ENCODE measurements at regions not wholly inside any gene's neighbourhood (a gene's known extent, or its start where the extent isn't known, plus 50 kb on each side); places are given as distances from the start of the nearest gene placed in this dataset.

DNA sequence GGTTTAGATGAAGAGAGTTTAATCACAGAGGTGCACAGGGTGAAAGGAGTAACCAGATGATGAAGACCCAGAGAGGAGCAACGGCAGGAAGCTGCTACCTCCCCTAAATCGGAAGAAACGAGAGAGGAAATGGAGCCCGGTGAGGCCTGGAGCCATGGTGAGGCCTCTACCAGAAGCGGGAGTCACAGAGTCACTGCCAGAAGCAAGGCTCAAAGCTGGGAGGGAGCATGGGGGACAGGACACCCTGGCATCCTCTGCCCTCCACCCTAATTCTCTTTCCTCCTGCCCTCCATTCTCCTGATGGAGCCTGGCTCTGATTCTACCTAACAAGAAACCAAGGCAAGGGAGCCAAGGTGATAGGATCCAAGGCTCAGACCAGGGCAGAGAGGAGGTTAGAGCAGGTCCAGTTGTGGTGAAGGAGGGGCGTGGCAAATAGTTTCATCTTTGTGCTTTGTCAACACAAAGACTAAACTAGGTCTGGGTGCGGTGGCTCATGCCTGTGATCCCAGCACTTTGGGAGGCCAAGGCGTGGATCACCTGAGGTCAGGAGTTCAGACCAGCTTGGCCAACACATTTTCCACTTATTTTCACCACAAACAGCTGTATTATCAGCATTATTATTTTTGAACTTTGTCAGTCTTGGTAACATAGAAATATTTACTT, 134.4 kb upstream of the RAI14 start:
- Mint-ChIP-seq H3K27me3 (ENCODE audit: low read depth) (peaks cover 3% of the 10 kb centered on the region), H3K36me3 (ENCODE audit: low read depth) (no peaks in the 10 kb centered on the region), H3K4me1 (ENCODE audit: low read depth) (no peaks in the 10 kb centered on the region), H3K9me3 (no peaks in the 10 kb centered on the region), H3K27ac (no peak overlapping the region), H3K4me3 (no peak overlapping the region)

DNA sequence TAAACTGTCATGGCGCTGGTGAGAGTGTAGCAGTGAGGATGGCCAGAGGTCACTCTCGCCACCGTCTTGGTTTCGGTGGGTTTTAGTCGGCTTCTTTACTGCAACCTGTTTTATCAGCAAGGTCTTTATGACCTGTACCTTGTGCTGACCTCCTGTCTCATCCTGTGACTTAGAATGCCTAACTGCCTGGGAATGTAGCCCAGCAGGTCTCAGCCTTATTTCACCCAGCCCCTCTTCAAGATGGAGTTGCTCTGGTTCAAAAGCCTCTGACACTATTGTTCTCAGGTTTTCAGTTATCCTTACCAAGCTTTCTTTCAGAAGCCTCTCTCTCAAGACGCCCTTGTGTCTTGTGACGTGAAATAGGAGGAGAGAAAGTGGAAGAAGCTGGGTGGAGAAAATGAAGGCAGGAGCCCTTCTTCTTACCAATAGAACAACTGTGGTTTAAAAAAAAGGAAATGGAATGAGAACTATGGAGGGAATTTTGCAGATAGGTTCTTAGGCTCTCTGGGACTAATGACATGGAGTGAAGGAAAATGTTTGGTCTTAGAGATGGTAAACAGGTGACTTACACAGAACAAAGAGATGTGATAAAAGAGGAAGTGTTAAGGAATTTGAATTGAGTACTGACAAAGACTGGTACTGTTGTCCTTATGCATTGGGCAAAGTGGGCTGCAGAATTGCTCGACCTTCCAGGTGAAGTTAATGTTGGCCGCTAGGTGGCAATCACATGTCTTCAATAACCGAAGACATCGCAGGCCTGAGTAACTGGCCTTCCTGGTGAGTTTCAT, 133.3 kb upstream of the RAI14 start:
- H3K27me3 Mint-ChIP-seq (ENCODE audit: low read depth) = peaks cover 3% of the 10 kb centered on the region
- no peaks in the 10 kb centered on the region for H3K4me1 Mint-ChIP-seq (ENCODE audit: low read depth)
- no peak overlapping the region for H3K27ac Mint-ChIP-seq
- H3K9me3 Mint-ChIP-seq = no peaks in the 10 kb centered on the region
- H3K36me3 Mint-ChIP-seq (ENCODE audit: low read depth) = no peaks in the 10 kb centered on the region
- no peak overlapping the region for H3K4me3 Mint-ChIP-seq

DNA sequence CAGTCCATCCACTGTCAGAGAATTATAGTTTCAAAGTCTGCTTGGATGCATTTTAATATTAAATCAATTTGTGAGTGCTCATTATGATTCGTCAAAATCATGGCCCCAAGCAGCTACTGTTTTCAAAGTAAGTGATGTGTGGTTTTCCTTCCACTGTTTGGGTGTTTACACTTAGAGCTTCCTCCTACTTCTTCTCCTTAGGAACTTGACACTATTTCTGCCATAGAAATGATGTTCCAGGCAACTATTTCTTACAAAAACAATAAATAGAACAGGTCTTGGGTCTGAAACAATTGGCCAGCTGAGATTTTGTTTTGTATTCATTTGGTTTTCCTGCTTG, 132.8 kb upstream of the RAI14 start:
- Mint-ChIP-seq H3K4me3 (no peak overlapping the region), H3K9me3 (no peaks in the 10 kb centered on the region), H3K27ac (no peak overlapping the region)

DNA sequence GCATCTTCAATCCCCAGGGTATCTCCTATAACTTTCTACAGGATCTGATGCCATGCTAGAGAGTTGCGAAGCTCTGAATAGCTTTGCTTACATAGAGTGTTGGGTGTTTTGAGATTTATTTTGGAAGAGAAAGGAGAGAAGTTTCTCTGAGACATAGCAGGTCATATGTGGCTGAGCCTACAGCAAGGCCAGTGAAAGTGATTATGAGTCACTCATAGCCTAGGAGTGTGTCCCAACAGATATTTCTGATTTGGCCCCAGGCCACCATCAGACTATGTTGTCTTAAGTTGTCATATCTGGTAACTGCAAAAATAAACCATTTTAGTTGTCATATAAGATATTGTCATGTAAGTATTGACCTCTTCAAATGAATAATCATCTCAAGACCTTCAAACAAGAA, 132.0 kb upstream of the RAI14 start:
- Mint-ChIP-seq H3K4me1 (ENCODE audit: low read depth) (no peaks in the 10 kb centered on the region), H3K36me3 (ENCODE audit: low read depth) (no peaks in the 10 kb centered on the region), H3K27me3 (ENCODE audit: low read depth) (peaks cover 2% of the 10 kb centered on the region), H3K4me3 (no peak overlapping the region), H3K27ac (no peak overlapping the region), H3K9me3 (no peaks in the 10 kb centered on the region)

More for the DNA sequence above, 132.8 kb upstream of the RAI14 start:
- Mint-ChIP-seq H3K27me3 (ENCODE audit: low read depth) (peaks cover 3% of the 10 kb centered on the region), H3K36me3 (ENCODE audit: low read depth) (no peaks in the 10 kb centered on the region), H3K4me1 (ENCODE audit: low read depth) (no peaks in the 10 kb centered on the region)

DNA sequence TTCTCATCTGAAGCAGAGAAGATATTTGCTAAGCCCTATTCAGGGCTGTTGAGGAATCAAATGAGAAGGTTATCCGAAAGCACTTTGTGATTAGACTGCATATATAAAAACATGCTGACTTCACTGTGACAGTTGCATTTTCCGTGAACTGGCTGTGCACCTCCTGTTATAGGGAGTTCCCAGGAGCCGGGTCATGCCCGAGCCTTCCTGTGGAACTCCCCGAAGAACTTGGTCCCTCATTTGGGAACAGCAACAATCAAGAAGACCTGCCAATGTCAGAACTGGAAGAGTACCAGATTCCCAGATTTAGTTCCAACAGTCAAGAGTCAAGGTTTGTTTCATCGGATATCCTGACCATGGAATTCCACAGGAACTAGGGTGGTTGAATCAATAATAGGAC, 130.4 kb upstream of the RAI14 start:
- no peak overlapping the region for H3K4me3 Mint-ChIP-seq
- H3K27ac Mint-ChIP-seq = no peak overlapping the region
- H3K27me3 Mint-ChIP-seq (ENCODE audit: low read depth) = no peaks in the 10 kb centered on the region
- H3K4me1 Mint-ChIP-seq (ENCODE audit: low read depth) = no peaks in the 10 kb centered on the region
- no peaks in the 10 kb centered on the region for H3K9me3 Mint-ChIP-seq
- H3K36me3 Mint-ChIP-seq (ENCODE audit: low read depth) = no peaks in the 10 kb centered on the region

DNA sequence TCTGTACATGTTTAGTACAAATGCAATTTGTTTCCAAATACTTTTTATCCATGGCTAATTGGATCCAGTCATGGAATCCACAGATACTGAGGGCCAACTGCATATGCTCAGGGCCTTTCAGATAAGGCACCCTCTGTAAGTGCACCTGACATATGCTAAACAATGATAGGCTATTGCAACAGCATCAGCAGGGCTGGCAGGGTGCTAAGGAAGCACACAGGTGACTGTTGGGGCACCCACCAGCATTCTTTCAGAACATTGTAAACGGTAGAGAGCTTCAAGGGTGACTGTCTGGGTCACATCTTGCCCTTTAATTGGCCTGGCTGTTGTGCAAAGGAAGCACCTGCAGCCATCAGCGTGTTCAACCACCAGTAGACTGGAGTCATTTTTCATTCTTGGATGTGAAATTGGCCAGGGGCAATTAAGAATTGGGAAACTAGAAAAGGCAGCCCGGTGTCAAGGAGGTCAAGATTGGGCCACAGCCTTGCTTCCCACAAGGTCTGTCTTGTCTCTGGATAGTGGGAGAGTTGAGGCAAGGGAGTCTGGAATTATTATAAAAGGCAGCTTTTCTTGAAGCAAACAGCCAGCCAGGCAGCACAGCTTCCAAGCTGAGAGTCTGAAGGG, 129.3 kb upstream of the RAI14 start:
- H3K27me3 Mint-ChIP-seq (ENCODE audit: low read depth) = no peaks in the 10 kb centered on the region
- no peak overlapping the region for H3K27ac Mint-ChIP-seq
- no peak overlapping the region for H3K4me3 Mint-ChIP-seq
- no peaks in the 10 kb centered on the region for H3K9me3 Mint-ChIP-seq
- H3K36me3 Mint-ChIP-seq (ENCODE audit: low read depth) = no peaks in the 10 kb centered on the region
- H3K4me1 Mint-ChIP-seq (ENCODE audit: low read depth) = no peaks in the 10 kb centered on the region

DNA sequence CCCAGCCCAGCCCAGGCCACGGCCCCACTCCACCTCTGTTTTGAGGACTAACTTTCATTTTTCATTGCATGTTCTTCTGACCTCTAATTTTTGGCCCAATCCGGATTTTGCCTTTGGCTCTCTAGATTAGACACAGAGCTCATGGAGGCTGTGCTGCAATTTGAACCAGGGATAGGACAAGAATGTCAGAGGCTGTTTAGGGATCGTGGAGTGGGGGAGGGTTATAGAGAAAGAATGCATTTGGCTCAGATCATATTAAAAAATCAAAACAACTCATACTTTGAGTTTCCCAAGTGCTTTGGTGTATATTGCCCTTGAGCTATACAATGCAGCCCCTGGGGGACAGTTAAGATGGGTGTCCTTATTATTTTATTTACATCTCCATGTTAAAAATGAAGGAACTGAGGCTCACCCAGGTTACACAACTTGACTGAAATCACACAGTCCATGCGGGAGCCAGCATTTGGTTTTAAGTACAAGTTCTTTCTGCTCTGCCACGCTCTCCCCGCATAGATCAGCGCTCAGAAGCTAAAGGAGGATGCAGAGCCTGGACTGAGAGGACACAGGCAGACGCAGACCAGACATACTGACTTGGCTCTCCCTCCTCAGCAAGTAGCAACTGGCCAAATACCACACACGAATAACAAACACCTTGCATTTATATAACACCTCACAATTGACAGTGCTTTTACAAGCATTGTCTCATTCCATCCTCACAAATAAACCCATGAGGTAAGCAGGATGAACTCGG, 126.4 kb upstream of the RAI14 start:
- no peak overlapping the region for H3K27ac Mint-ChIP-seq
- no peaks in the 10 kb centered on the region for H3K9me3 Mint-ChIP-seq
- H3K4me1 Mint-ChIP-seq (ENCODE audit: low read depth) = peaks cover 7% of the 10 kb centered on the region
- no peak overlapping the region for H3K4me3 Mint-ChIP-seq
- no peaks in the 10 kb centered on the region for H3K27me3 Mint-ChIP-seq (ENCODE audit: low read depth)
- no peaks in the 10 kb centered on the region for H3K36me3 Mint-ChIP-seq (ENCODE audit: low read depth)

DNA sequence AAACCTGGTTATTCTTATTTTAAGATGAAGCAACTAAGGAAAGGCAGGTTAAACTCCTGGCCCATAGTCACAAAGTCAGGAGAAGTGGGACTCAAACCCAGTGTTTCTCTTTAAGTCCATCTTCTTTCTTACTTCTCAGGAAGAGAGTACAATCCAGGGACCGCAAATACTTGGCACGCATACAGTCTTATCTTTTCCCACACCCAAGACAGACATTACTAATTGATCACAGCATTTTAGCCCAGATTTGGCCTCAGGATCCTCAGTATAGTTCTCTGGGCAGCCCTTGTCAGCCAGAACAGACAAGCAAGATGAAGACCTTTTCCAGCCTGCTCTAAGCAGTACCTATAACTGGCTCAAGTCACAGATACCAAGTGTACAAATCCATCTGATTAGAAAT, 125.5 kb upstream of the RAI14 start:
- H3K4me1 Mint-ChIP-seq (ENCODE audit: low read depth) = peaks cover 7% of the 10 kb centered on the region
- H3K9me3 Mint-ChIP-seq = no peaks in the 10 kb centered on the region
- H3K4me3 Mint-ChIP-seq = no peak overlapping the region
- H3K27ac Mint-ChIP-seq = no peak overlapping the region
- H3K36me3 Mint-ChIP-seq (ENCODE audit: low read depth) = no peaks in the 10 kb centered on the region
- H3K27me3 Mint-ChIP-seq (ENCODE audit: low read depth) = no peaks in the 10 kb centered on the region

DNA sequence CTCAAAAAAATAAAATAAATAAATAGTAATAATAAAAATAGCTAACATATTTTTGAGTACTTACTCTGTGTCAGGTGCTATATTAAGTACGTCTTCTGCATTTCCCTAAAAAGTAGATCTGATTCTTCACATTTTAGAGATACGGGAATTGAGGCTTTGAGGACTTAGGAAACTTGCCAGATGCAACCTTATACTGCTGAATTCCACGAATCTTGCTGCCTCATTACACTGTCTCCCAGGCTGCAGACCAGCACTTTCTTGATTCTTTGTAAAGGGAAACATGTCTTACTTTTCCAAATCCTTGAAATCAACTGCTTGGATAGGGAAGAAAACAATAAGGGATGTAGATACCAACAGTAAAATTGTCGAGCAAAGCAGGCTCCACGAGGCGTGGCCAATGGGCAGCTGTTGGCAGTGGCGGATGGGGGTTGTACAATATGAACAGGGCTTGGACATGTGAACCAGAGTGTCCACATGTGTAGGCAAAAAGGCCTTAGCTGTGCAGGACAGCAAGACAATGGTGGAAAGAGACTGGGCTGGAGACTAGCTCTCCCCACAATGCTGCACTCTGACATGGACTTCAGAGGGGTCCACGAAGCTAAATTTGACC, 124.3 kb upstream of the RAI14 start:
- H3K36me3 Mint-ChIP-seq (ENCODE audit: low read depth) = no peaks in the 10 kb centered on the region
- H3K4me1 Mint-ChIP-seq (ENCODE audit: low read depth) = peaks cover 7% of the 10 kb centered on the region

DNA sequence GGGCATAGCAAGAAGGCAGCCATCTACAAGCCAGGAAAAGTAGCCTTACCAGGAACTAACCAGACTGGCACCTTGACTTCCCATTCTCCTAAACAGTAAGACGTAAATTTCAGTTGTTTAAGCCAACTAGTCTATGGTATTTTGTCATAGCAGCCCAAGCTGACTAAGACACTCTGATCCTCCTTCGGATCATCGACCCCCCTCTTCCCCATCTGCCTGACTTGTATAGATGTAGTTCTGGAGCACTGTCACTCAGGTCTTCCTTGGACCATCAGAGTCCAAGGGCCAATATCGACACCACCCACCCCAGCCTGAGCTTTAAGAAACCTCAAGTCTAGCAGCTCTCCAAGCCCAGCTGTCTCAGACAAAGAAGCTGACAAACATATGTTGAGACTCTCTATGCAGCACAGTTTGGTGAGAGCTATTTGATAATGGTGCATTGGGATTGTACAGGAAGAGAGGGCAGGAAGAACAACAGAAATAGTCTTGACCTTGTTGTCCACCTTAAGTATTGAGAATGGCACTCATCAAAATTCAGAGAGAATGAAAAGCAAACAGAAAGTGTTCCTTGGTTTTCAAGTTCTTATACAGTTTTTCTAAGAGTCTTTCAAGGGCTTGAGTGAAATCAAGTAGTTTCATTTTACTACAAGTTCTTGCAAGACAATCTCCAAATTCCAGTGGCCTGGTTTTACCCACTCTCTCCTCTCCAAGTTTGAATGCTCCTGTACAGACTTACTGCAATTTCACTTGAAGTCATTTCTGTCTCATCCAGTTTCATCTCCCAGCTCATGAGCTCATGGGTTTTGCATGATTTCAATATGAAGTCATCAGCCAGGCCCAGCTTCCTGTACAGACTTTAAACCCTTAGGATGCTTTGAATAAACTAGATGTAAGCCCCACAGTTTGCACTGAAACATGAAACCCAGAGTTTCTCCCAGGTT, 122.3 kb upstream of the RAI14 start:
- Mint-ChIP-seq H3K4me1 (ENCODE audit: low read depth) (peaks cover 7% of the 10 kb centered on the region), H3K4me3 (no peak overlapping the region), H3K9me3 (no peaks in the 10 kb centered on the region), H3K36me3 (ENCODE audit: low read depth) (no peaks in the 10 kb centered on the region), H3K27ac (no peak overlapping the region), H3K27me3 (ENCODE audit: low read depth) (peaks cover 11% of the 10 kb centered on the region)

More for the DNA sequence above, 124.3 kb upstream of the RAI14 start:
- Mint-ChIP-seq H3K4me3 (no peak overlapping the region), H3K9me3 (no peaks in the 10 kb centered on the region), H3K27me3 (ENCODE audit: low read depth) (peaks cover 11% of the 10 kb centered on the region), H3K27ac (no peak overlapping the region)

DNA sequence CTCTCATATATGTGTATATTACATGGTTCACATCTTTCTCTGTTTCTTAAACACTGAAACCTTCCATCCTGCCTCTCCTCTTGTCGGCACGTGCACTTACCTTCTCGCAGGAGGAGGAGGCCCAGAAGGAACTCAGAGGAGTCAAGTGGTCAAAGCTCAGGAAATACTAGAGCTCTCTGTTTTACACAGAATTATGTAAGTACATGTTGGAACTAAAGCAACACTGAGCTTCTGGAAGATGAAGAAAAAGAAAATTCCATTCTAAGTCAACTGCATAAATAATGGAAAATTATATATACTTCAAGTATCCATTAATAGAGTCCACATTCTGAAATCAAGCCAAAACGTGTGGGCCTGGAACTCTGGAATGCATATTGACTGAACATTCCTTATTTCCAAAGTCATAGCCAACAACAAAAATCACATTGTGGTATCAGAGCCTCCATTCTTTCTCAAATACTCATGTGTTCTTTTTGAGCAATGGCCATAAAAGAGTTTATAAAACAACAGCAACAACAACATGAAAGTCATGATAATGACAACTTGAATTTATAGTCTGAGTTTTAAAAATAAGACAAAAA, 121.5 kb upstream of the RAI14 start:
- Mint-ChIP-seq H3K27ac (no peak overlapping the region), H3K4me1 (ENCODE audit: low read depth) (peaks cover 7% of the 10 kb centered on the region), H3K27me3 (ENCODE audit: low read depth) (peaks cover 16% of the 10 kb centered on the region), H3K36me3 (ENCODE audit: low read depth) (no peaks in the 10 kb centered on the region), H3K9me3 (no peaks in the 10 kb centered on the region), H3K4me3 (no peak overlapping the region)

DNA sequence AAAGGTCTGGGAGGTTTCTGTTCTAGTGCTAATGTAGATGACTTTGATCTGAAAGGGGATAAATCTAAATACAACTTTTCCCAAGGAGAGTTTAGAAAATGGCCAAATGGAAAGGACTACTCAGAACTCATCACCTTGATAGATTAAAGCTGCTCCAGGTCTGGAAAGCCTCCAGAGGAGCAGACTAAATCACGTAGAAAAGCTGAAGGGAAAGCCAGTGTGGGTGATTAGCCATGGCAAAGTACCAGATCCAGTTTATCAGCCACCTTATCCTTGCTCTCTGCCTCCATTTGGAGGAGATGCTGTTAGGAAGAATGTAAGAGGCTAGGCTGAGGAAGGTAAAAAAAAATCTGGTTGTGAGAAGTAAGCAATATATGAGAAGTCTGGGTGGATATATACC, 120.7 kb upstream of the RAI14 start:
- Mint-ChIP-seq H3K27ac (no peak overlapping the region), H3K27me3 (ENCODE audit: low read depth) (peaks cover 21% of the 10 kb centered on the region)

DNA sequence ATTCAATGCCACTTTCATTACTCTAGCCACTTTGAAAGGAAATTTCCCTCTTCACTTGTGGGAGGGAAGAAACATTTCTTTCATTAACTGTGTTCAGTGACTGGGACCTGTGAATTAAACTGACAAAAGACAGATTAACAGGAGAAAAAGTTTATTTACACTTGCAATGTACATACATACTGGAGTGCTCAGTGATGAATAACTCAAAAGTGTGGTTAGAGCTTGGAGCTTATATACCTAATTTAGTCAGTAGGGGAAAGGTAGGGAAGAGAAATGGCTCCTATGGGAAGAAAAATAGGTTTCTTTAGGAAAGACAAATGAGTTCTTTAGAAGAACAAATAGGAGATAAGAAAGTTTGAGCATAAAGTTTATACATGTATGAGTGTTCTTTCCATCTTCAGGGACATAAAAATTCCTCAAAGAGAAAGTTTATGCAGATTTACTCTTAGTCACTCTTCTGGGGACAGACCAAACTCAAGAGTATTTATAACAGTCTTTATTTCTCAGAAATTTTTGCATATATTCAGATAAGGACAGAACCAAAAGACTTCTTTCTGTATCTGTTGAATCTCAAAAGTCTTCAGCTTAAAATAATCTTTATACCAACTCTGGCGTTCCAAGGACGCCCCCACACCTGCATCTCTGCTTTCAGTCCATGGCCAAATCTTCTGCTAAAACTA, 120.0 kb upstream of the RAI14 start:
- no peaks in the 10 kb centered on the region for H3K36me3 Mint-ChIP-seq (ENCODE audit: low read depth)
- no peak overlapping the region for H3K4me3 Mint-ChIP-seq
- H3K27ac Mint-ChIP-seq = no peak overlapping the region
- peaks cover 21% of the 10 kb centered on the region for H3K27me3 Mint-ChIP-seq (ENCODE audit: low read depth)
- H3K4me1 Mint-ChIP-seq (ENCODE audit: low read depth) = peaks cover 7% of the 10 kb centered on the region
- H3K9me3 Mint-ChIP-seq = no peaks in the 10 kb centered on the region

More for the DNA sequence above, 120.7 kb upstream of the RAI14 start:
- H3K4me3 Mint-ChIP-seq = no peak overlapping the region
- no peaks in the 10 kb centered on the region for H3K36me3 Mint-ChIP-seq (ENCODE audit: low read depth)
- H3K9me3 Mint-ChIP-seq = no peaks in the 10 kb centered on the region
- peaks cover 7% of the 10 kb centered on the region for H3K4me1 Mint-ChIP-seq (ENCODE audit: low read depth)

Data from T-helper 1 cell treated with Interleukin-12 subunit alpha and Interleukin-12 subunit beta and Interleukin-4 antibody, amounts not matched to agents 30 μg/mL and 1 μg/mL, for 36 hours (primary cell).